ENCODE measurements at regions not wholly inside any gene's neighbourhood (a gene's known extent, or its start where the extent isn't known, plus 50 kb on each side); places are given as distances from the start of the nearest gene placed in this dataset.

DNA sequence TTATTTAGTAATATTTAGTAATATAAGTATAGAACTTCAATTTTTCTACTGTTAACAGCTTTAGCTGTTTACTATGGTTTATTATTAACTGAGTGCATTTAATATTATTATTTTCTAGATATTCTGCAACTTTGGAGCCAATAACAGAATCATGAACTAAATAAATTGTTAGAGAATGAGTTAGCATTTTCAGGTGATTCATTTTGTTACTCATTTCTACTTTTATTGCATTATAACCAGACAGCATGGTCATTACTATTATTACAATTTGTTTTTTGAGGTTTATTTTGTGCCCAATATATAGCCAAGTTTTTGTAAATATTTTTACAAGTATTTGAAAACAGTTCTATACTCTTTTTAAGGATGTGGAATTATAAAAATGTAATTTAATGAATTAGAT, 279.6 kb downstream of the SQOR start:
- DNase-seq (no peak), ATAC-seq (no peak)
- no peaks in the 10 kb centered on the region for H3K4me1 ChIP-seq

DNA sequence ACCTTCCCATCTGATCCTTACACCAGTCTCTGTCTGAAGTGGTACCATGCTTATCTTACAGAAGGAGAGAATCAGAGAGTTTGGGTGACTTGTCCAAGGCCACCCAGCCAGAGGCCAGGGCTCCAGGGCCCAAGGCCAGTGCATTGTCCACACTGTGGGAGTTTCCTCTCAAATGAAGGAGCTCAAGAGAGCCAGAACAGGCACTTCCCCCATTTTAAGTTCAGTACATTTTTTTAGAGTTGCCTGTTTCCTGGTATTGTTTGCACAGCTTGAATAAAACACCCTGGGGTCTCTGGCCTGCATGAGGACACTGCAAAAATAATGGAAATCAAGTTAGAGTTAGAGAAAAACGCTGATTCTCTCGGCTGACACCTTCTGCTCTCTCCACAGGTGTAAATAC, 284.0 kb downstream of the SQOR start:
- no peaks in the 10 kb centered on the region for H3K27me3 ChIP-seq
- no peak overlapping the region for H3K27ac ChIP-seq
- DNase-seq (no peak), ATAC-seq (no peak)
- H3K9me3 ChIP-seq = no peaks in the 10 kb centered on the region
- intact Hi-C loops (cut with DNase I) = no loop called here
- TF ChIP-seq, protein P1, sequence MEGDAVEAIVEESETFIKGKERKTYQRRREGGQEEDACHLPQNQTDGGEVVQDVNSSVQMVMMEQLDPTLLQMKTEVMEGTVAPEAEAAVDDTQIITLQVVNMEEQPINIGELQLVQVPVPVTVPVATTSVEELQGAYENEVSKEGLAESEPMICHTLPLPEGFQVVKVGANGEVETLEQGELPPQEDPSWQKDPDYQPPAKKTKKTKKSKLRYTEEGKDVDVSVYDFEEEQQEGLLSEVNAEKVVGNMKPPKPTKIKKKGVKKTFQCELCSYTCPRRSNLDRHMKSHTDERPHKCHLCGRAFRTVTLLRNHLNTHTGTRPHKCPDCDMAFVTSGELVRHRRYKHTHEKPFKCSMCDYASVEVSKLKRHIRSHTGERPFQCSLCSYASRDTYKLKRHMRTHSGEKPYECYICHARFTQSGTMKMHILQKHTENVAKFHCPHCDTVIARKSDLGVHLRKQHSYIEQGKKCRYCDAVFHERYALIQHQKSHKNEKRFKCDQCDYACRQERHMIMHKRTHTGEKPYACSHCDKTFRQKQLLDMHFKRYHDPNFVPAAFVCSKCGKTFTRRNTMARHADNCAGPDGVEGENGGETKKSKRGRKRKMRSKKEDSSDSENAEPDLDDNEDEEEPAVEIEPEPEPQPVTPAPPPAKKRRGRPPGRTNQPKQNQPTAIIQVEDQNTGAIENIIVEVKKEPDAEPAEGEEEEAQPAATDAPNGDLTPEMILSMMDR (IDR thresholded peaks at IDR 0.05) = no peak
- H3K4me1 ChIP-seq = peaks cover 10% of the 10 kb centered on the region
- no peak overlapping the region for H3K4me3 ChIP-seq
- WGBS, 2 donors = 78 to 87% methylated on average over 2 of the region's 2 CpGs
- H3K36me3 ChIP-seq (replicated peaks in 1 of 2; ENCODE audit: insufficient read depth in 1 of 2, low read depth in 2 of 2) = no peaks in the 10 kb centered on the region

More for the DNA sequence above, 279.6 kb downstream of the SQOR start:
- H3K4me3 ChIP-seq = no peak overlapping the region
- intact Hi-C loops (cut with DNase I) = no loop called here
- H3K27me3 ChIP-seq = no peaks in the 10 kb centered on the region
- no peaks in the 10 kb centered on the region for H3K9me3 ChIP-seq
- H3K27ac ChIP-seq = no peak overlapping the region
- H3K36me3 ChIP-seq (replicated peaks in 1 of 2; ENCODE audit: insufficient read depth in 1 of 2, low read depth in 2 of 2) = no peaks in the 10 kb centered on the region
- no peak for TF ChIP-seq POLR2A (IDR thresholded peaks at IDR 0.05)
- TF ChIP-seq, protein P1 (IDR thresholded peaks at IDR 0.05) = no peak

DNA sequence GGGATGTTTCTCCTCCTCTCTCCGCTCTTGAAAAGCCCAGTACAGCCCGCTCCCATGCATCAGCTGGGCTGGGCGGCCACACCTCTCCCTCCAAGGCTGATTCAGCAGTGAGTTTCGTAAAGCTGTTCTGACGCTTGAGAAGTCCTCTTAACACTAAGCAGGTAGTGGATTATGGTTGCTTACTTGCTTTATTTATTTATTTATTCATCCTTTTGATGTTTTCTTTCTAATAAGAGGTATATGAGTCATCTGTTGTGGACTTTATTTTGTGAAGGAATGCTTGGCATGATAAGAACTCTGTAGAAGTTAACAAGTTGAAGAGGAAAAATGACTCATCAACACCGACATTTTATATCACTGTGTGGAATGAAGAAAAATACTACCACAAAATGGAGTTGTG, 285.0 kb downstream of the SQOR start:
- no peak overlapping the region for H3K4me3 ChIP-seq
- no peaks in the 10 kb centered on the region for H3K27me3 ChIP-seq
- peak; percentile 50 for ATAC-seq
- TF ChIP-seq POLR2A (IDR thresholded peaks at IDR 0.05) = no peak
- TF ChIP-seq, protein P1 (IDR thresholded peaks at IDR 0.05) = no peak
- WGBS, 2 donors = 81 to 87% methylated on average over 6 of the region's 6 CpGs
- no peaks in the 10 kb centered on the region for H3K9me3 ChIP-seq
- peaks cover 10% of the 10 kb centered on the region for H3K4me1 ChIP-seq
- no peak overlapping the region for H3K27ac ChIP-seq
- H3K36me3 ChIP-seq (replicated peaks in 1 of 2; ENCODE audit: insufficient read depth in 1 of 2, low read depth in 2 of 2) = no peaks in the 10 kb centered on the region
- intact Hi-C loops (cut with DNase I) = no loop called here
- DNase-seq = no peak

DNA sequence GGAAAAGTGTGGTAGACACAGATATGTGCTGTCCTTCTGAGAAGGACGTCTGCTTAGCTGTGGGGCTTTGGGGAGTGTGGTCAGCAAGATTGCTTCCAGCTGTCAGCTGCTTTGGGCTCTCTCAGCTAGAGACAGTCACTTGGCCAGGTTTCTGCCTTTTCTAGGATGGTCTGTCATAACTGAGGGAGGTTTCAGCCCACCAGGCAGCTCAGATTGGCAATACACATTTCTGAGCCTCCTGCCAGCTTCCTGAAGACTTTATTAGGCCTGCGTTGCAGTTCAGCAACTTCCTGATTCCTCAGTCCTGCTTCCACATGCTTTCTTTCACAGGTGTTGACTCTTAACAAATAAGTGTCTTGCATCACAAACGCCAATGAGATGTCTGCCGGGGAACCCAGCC, 286.5 kb downstream of the SQOR start:
- Histone ChIP-seq H3K27ac (peak overlapping the region in 3 of 4 donors; percentile 34 to 40 (median 35)), H3K4me1 (peaks cover 10% of the 10 kb centered on the region), H3K27me3 (no peaks in the 10 kb centered on the region), H3K9me3 (no peaks in the 10 kb centered on the region), H3K36me3 (replicated peaks in 1 of 2; ENCODE audit: insufficient read depth in 1 of 2, low read depth in 2 of 2) (no peaks in the 10 kb centered on the region), H3K4me3 (no peak overlapping the region)
- no peak for TF ChIP-seq POLR2A (IDR thresholded peaks at IDR 0.05)
- TF ChIP-seq, protein P1 (IDR thresholded peaks at IDR 0.05) = no peak
- 20 to 33% methylated on average over 4 of the region's 4 CpGs for WGBS, 2 donors
- DNase-seq (peak; percentile 14 to 47 (median 24)), ATAC-seq (peak; percentile 55)
- intact Hi-C loops (cut with DNase I) = no loop called here

DNA sequence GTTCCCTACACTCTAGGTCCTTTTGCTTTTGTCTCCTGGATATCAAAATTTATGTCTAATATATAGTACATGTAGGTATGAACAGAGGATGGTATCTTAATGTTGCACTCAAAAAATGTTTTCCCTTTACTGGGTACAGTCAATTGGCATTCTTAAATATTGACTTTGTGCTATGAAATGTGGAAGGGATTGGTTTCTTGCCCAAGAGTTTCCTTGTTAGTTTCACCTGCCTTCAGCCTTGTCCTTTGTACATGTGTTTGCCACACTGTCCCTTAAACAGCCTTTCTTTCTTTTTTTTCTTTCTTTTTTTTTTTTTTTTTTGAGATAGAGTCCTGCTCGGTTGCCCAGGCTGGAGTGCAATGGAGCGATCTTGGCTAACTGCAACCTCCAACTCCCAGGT, 287.1 kb downstream of the SQOR start:
- DNase-seq (peak in 2 of 4 donors; percentile 24 to 25), ATAC-seq (peak; percentile 62)
- Histone ChIP-seq H3K27me3 (no peaks in the 10 kb centered on the region), H3K4me3 (no peak overlapping the region), H3K9me3 (no peaks in the 10 kb centered on the region), H3K4me1 (peaks cover 10% of the 10 kb centered on the region), H3K27ac (peak overlapping the region in 2 of 4 donors; percentile 35 to 40), H3K36me3 (replicated peaks in 1 of 2; ENCODE audit: insufficient read depth in 1 of 2, low read depth in 2 of 2) (no peaks in the 10 kb centered on the region)
- intact Hi-C loops (cut with DNase I) = no loop called here
- 45 to 47% methylated on average over 2 of the region's 2 CpGs for WGBS, 2 donors
- no peak for TF ChIP-seq POLR2A (IDR thresholded peaks at IDR 0.05)
- TF ChIP-seq, protein P1 (IDR thresholded peaks at IDR 0.05) = no peak

Measured in body of pancreas (tissue), 4 donors.